ENCODE measurements at regions not wholly inside any gene's neighbourhood (a gene's known extent, or its start where the extent isn't known, plus 50 kb on each side); places are given as distances from the start of the nearest gene placed in this dataset.

DNA sequence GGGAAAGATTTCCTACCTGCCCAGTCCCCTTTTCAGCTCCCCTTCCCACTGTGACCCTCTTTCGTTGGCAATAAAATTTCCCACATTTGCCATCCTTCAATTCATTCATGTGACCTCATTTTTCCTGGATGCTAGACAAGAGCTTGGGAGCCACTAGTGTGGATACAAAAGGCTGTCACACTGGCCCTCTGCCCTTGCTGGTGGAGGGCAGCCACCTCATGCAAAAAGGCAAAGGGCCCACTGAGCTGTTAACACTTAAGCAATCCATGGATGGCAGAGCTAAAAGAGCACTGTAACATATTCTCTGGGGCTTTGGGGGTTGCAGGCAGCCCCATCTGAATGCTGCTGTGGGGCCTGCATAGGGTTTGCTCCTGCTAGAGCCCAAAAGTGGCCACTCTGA, 315.1 kb downstream of the NEBL start:
- TF ChIP-seq MAFK (IDR thresholded peaks at IDR 0.05; ENCODE audit: partially characterized antibody) = no peak
- TF ChIP-seq, protein P1, sequence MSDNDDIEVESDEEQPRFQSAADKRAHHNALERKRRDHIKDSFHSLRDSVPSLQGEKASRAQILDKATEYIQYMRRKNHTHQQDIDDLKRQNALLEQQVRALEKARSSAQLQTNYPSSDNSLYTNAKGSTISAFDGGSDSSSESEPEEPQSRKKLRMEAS (IDR thresholded peaks at IDR 0.05) = no peak
- TF ChIP-seq, protein P2, sequence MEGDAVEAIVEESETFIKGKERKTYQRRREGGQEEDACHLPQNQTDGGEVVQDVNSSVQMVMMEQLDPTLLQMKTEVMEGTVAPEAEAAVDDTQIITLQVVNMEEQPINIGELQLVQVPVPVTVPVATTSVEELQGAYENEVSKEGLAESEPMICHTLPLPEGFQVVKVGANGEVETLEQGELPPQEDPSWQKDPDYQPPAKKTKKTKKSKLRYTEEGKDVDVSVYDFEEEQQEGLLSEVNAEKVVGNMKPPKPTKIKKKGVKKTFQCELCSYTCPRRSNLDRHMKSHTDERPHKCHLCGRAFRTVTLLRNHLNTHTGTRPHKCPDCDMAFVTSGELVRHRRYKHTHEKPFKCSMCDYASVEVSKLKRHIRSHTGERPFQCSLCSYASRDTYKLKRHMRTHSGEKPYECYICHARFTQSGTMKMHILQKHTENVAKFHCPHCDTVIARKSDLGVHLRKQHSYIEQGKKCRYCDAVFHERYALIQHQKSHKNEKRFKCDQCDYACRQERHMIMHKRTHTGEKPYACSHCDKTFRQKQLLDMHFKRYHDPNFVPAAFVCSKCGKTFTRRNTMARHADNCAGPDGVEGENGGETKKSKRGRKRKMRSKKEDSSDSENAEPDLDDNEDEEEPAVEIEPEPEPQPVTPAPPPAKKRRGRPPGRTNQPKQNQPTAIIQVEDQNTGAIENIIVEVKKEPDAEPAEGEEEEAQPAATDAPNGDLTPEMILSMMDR (IDR thresholded peaks at IDR 0.05) = no peak
- no peak for TF ChIP-seq NPAS2 (CRISPR knock-in tag; IDR thresholded peaks at IDR 0.05; ENCODE audit: borderline replicate concordance)
- no peak for TF ChIP-seq MYC (IDR thresholded peaks at IDR 0.05; ENCODE audit: borderline replicate concordance, low read length)
- TF ChIP-seq RFX5 (IDR thresholded peaks at IDR 0.05) = no peak
- TF ChIP-seq, protein P3, sequence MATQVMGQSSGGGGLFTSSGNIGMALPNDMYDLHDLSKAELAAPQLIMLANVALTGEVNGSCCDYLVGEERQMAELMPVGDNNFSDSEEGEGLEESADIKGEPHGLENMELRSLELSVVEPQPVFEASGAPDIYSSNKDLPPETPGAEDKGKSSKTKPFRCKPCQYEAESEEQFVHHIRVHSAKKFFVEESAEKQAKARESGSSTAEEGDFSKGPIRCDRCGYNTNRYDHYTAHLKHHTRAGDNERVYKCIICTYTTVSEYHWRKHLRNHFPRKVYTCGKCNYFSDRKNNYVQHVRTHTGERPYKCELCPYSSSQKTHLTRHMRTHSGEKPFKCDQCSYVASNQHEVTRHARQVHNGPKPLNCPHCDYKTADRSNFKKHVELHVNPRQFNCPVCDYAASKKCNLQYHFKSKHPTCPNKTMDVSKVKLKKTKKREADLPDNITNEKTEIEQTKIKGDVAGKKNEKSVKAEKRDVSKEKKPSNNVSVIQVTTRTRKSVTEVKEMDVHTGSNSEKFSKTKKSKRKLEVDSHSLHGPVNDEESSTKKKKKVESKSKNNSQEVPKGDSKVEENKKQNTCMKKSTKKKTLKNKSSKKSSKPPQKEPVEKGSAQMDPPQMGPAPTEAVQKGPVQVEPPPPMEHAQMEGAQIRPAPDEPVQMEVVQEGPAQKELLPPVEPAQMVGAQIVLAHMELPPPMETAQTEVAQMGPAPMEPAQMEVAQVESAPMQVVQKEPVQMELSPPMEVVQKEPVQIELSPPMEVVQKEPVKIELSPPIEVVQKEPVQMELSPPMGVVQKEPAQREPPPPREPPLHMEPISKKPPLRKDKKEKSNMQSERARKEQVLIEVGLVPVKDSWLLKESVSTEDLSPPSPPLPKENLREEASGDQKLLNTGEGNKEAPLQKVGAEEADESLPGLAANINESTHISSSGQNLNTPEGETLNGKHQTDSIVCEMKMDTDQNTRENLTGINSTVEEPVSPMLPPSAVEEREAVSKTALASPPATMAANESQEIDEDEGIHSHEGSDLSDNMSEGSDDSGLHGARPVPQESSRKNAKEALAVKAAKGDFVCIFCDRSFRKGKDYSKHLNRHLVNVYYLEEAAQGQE (IDR thresholded peaks at IDR 0.05) = no peak

Data from A549 (cell line).